H9 (cell line): ENCODE measurements at regions not wholly inside any gene's neighbourhood (a gene's known extent, or its start where the extent isn't known, plus 50 kb on each side); places are given as distances from the start of the nearest gene placed in this dataset.
A peak's percentile ranks its signal among the peaks of the same experiment; 100 is the strongest.

Source experiments
- DNase-seq: peaks from one replicate; pipeline ENCODE4 v3.0.0-alpha.2; 2017
- H2AFZ ChIP-seq: one replicate; pipeline ENCODE4 v1.6.1; 2013; ENCODE audit warnings: mild to moderate bottlenecking, low read length, control low read depth, moderate library complexity
- H2AK5ac ChIP-seq: 2 replicates; pipeline ENCODE4 v1.6.1; 2013; ENCODE audit warnings: low read length, control low read depth, mixed read lengths; ENCODE audit not compliant: insufficient read length
- H2BK120ac ChIP-seq: one replicate; pipeline ENCODE4 v1.6.1; 2013; ENCODE audit warnings: low read depth, mild to moderate bottlenecking, low read length, control low read depth, inconsistent platforms; ENCODE audit not compliant: poor library complexity, severe bottlenecking
- H2BK12ac ChIP-seq: 2 replicates; pipeline ENCODE4 v1.6.1; 2013; ENCODE audit warnings: low read length, control low read depth, mixed read lengths, low read depth; ENCODE audit not compliant: insufficient read length
- H2BK15ac ChIP-seq: 2 replicates; pipeline ENCODE4 v1.6.1; 2013; ENCODE audit warnings: low read depth, low read length, control low read depth
- H2BK20ac ChIP-seq: one replicate; pipeline ENCODE4 v1.6.1; 2013; ENCODE audit warnings: low read depth, mild to moderate bottlenecking, low read length, control low read depth, inconsistent platforms; ENCODE audit not compliant: poor library complexity, severe bottlenecking
- H2BK5ac ChIP-seq: 2 replicates; pipeline ENCODE4 v1.6.1; 2013; ENCODE audit warnings: low read length, control low read depth, mixed read lengths; ENCODE audit not compliant: insufficient read length
- H3K14ac ChIP-seq: 2 replicates; pipeline ENCODE4 v1.6.1; 2013; ENCODE audit warnings: low read length, control low read depth; ENCODE audit not compliant: insufficient read depth
- H3K18ac ChIP-seq: 2 replicates; pipeline ENCODE4 v1.6.1; 2013; ENCODE audit warnings: low read depth, mild to moderate bottlenecking, mixed read lengths, low read length, control low read depth; ENCODE audit not compliant: insufficient read length
- H3K23ac ChIP-seq: 2 replicates; pipeline ENCODE4 v1.6.1; 2013; ENCODE audit warnings: low read length, control low read depth, mixed read lengths, low read depth; ENCODE audit not compliant: insufficient read length
- H3K23me2 ChIP-seq: 2 replicates; pipeline ENCODE4 v1.6.1; 2013; ENCODE audit warnings: low read depth, mild to moderate bottlenecking, mixed read lengths, low read length, control low read depth; ENCODE audit not compliant: insufficient read length, poor library complexity, severe bottlenecking
- H3K27ac ChIP-seq: 2 replicates; pipeline ENCODE4 v1.5.1; 2013; ENCODE audit warnings: low read length, control low read depth, mixed read lengths, low read depth; ENCODE audit not compliant: insufficient read length
- H3K27me3 ChIP-seq: 2 replicates; pipeline ENCODE4 v1.6.1; 2013; ENCODE audit warnings: low read length, control low read depth, inconsistent platforms; ENCODE audit not compliant: insufficient read depth
- H3K4ac ChIP-seq: 2 replicates; pipeline ENCODE4 v1.6.1; 2013; ENCODE audit warnings: low read depth, mild to moderate bottlenecking, control low read depth, inconsistent platforms, low read length, moderate library complexity
- H3K4me1 ChIP-seq: 2 replicates; pipeline ENCODE4 v1.6.1; 2013; ENCODE audit warnings: low read length, control low read depth, inconsistent platforms; ENCODE audit not compliant: insufficient read depth
- H3K4me2 ChIP-seq: 2 replicates; pipeline ENCODE4 v1.6.1; 2013; ENCODE audit warnings: low read length, control low read depth, mixed read lengths; ENCODE audit not compliant: insufficient read length, insufficient read depth
- H3K56ac ChIP-seq: 2 replicates; pipeline ENCODE4 v1.6.1; 2013; ENCODE audit warnings: low read depth, mild to moderate bottlenecking, mixed read lengths, low read length, control low read depth; ENCODE audit not compliant: insufficient read length
- H3K79me1 ChIP-seq: 2 replicates; pipeline ENCODE4 v1.6.1; 2013; ENCODE audit warnings: low read depth, mild to moderate bottlenecking, moderate library complexity, low read length, control low read depth, inconsistent platforms; ENCODE audit not compliant: insufficient read depth, poor library complexity, severe bottlenecking
- H3K79me2 ChIP-seq: 2 replicates; pipeline ENCODE4 v1.6.1; 2013; ENCODE audit warnings: low read length, control low read depth, inconsistent platforms; ENCODE audit not compliant: insufficient read depth
- H3K9ac ChIP-seq: 2 replicates; pipeline ENCODE4 v1.6.1; 2013; ENCODE audit warnings: low read length, control low read depth, mixed read lengths; ENCODE audit not compliant: insufficient read length; ENCODE audit errors: extremely low read depth
- H3K9me3 ChIP-seq: one replicate; pipeline ENCODE4 v1.6.1; 2013; ENCODE audit warnings: low read depth, low read length, inconsistent platforms; ENCODE audit not compliant: control insufficient read depth
- H3T11ph ChIP-seq: one replicate; pipeline ENCODE4 v1.6.1; 2013; ENCODE audit warnings: mild to moderate bottlenecking, low read length, control low read depth, inconsistent platforms
- H4K20me1 ChIP-seq: one replicate; pipeline ENCODE4 v1.6.1; 2013; ENCODE audit not compliant: control insufficient read depth, insufficient read length, insufficient read depth
- H4K5ac ChIP-seq: 2 replicates; pipeline ENCODE4 v1.6.1; 2013; ENCODE audit warnings: low read depth, mild to moderate bottlenecking, mixed read lengths, low read length, control low read depth; ENCODE audit not compliant: insufficient read length
- H4K8ac ChIP-seq: replicated peaks from 2 replicates; pipeline ENCODE4 v1.6.1; 2013; ENCODE audit warnings: low read length, control low read depth, mixed read lengths, low read depth; ENCODE audit not compliant: insufficient read length
- H4K91ac ChIP-seq: 2 replicates; pipeline ENCODE4 v1.6.1; 2013; ENCODE audit warnings: low read depth, mild to moderate bottlenecking, moderate library complexity, mixed read lengths, low read length, control low read depth; ENCODE audit not compliant: insufficient read length
- H3K27ac Mint-ChIP-seq, 3 experiments: 2 replicates in 2 of 3; 3 replicates in 1 of 3; pipeline ENCODE4 v1.8.0; 2020 to 2021; ENCODE audit warnings: mixed read lengths in 3 of 3, mild to moderate bottlenecking in 1 of 3, moderate library complexity in 1 of 3
- H3K27me3 Mint-ChIP-seq: 2 replicates; pipeline ENCODE4 v1.8.0; 2021; ENCODE audit warnings: low read depth, mild to moderate bottlenecking, moderate library complexity, mixed read lengths
- H3K36me3 Mint-ChIP-seq, 3 experiments: 2 replicates in 2 of 3; 3 replicates in 1 of 3; pipeline ENCODE4 v1.8.0; 2020 to 2021; ENCODE audit warnings: low read depth in 3 of 3, mixed read lengths in 3 of 3; ENCODE audit not compliant: insufficient read depth in 1 of 3
- H3K4me1 Mint-ChIP-seq, 2 experiments: 2 replicates each; pipeline ENCODE4 v1.8.0; 2020; ENCODE audit warnings: mixed read lengths in 2 of 2
- H3K4me3 Mint-ChIP-seq, 2 experiments: 2 replicates in 1 of 2; 3 replicates in 1 of 2; pipeline ENCODE4 v1.8.0; 2020 to 2021; ENCODE audit warnings: mild to moderate bottlenecking in 2 of 2, mixed read lengths in 2 of 2, moderate library complexity in 1 of 2
- H3K9me3 Mint-ChIP-seq, 2 experiments: 2 replicates in 1 of 2; 3 replicates in 1 of 2; pipeline ENCODE4 v1.8.0; 2020; ENCODE audit warnings: mild to moderate bottlenecking in 2 of 2, mixed read lengths in 2 of 2, moderate library complexity in 1 of 2
- CTCF ChIP-seq: fragments of 200-600 bp; sonication (generic); conservative IDR thresholded peaks from 3 replicates; pipeline ENCODE4 v1.8.0; 2021; ENCODE audit warnings: antibody characterized with exemption, mild to moderate bottlenecking
- WGBS: extraction: QIAGEN DNeasy Blood & Tissue Kit; methylation state at CpG from one replicate; pipeline ENCODE4 v1.1.7; 2013; ENCODE audit warnings: missing lambda C conversion rate, low lambda C conversion rate, mixed read lengths; ENCODE audit not compliant: insufficient read length; ENCODE audit errors: extremely low coverage; 5-methylcytosine and 5-hydroxymethylcytosine counted together

DNA sequence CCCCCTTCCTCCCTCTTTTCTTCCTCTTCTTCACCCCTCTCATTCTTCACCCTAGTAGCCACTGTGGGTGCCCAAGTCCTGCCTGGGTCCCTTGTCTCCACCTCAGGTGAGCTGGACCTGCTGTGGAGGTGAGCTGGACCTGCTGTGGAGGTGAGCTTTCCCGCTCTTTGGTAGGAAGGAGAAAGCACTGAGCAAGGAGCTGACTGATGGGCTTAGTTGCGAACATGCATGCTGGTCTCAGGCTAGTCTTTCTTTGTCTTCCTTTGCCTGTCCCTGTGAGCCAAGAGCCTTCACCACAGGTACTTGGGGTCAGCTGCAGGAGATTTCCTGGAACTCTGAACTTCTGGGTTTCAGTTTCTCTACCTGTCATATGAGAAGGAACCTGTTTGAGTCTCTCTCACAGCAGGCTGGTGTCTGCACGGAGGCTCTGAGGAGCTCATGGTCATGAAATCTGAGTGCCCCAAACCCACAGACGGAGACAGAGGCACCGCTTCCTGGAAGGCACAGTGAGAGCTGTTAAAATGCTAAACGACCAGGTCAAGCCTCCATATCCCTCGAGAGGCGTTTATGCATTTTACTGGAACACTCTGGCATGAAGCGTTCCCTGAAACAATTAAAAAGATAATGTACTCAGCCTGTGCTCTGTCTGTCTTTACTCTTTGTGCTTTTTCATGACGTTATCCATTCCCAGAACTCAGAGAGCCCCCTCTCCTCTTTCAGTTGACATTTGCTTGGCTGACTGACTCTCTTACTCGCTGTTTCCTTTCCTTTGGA, 69.5 kb downstream of the RHOU start:
- Histone ChIP-seq H3K79me2 (no peaks in the 10 kb centered on the region), H3K4me1 (peaks cover 2% of the 10 kb centered on the region; the same call in 1 of the 2 replicates), H3K9me3 (no peaks in the 10 kb centered on the region), H4K20me1 (no peaks in the 10 kb centered on the region), H3K4ac (no peak overlapping the region), H3K9ac (no peak overlapping the region), H2BK12ac (no peak overlapping the region), H4K91ac (no peak overlapping the region), H3K27me3 (no peaks in the 10 kb centered on the region), H4K5ac (no peak overlapping the region), H3K4me2 (peak overlapping the region; percentile 31), H2BK120ac (no peak overlapping the region), H3T11ph (no peak overlapping the region), H3K18ac (peak overlapping the region; percentile 1), H2AK5ac (no peak overlapping the region), H4K8ac (no peak overlapping the region), H3K14ac (no peak overlapping the region; the same call in 1 of the 2 replicates), H2BK5ac (no peak overlapping the region), H3K79me1 (no peaks in the 10 kb centered on the region), H2BK20ac (no peak overlapping the region), H2BK15ac (no peak overlapping the region), H2AFZ (peak overlapping the region; percentile 32), H3K27ac (no peak overlapping the region), H3K23me2 (no peaks in the 10 kb centered on the region), H3K23ac (no peak overlapping the region), H3K56ac (no peak overlapping the region)
- DNase-seq, result peak; percentile 44
- Mint-ChIP-seq H3K4me1 (peaks cover 25 to 26% of the 10 kb centered on the region in 2 experiments), H3K4me3 (peak overlapping the region; percentile 14 to 55; a peak in 2 of 5 replicates), H3K27me3 (peaks cover 12% of the 10 kb centered on the region), H3K9me3 (no peaks in the 10 kb centered on the region; a peak in 1 of 5 replicates), H3K36me3 (no peaks in the 10 kb centered on the region), H3K27ac (peak overlapping the region; percentile 20 to 54 (median 37); a peak in 4 of 7 replicates)
- no peak for TF ChIP-seq CTCF
- WGBS, result no CpG with 5 or more reads among the region's 11 CpGs
